ENCODE measurements at regions not wholly inside any gene's neighbourhood (a gene's known extent, or its start where the extent isn't known, plus 50 kb on each side); places are given as distances from the start of the nearest gene placed in this dataset.

- H3K27ac Mint-ChIP-seq (ENCODE audit: unreplicated experiment): no peak overlapping the region
- peaks cover 5% of the 10 kb centered on the region for H3K27me3 Mint-ChIP-seq (ENCODE audit: unreplicated experiment)
- no peak for TF ChIP-seq CTCF (IDR thresholded peaks at IDR 0.05)
- no peaks in the 10 kb centered on the region for H3K4me1 Mint-ChIP-seq (ENCODE audit: unreplicated experiment)
- no peak for DNase-seq (ENCODE audit: extremely low spot score, unreplicated experiment)
- H3K9me3 Mint-ChIP-seq (ENCODE audit: unreplicated experiment): no peaks in the 10 kb centered on the region
- H3K36me3 Mint-ChIP-seq (ENCODE audit: unreplicated experiment): no peaks in the 10 kb centered on the region
- H3K4me3 Mint-ChIP-seq (ENCODE audit: unreplicated experiment): no peak overlapping the region
Observed at GRCh38 chr11:15560689-15561467, 446.2 kb downstream of the INSC start.

- TF ChIP-seq CTCF (IDR thresholded peaks at IDR 0.05): no peak
- Mint-ChIP-seq H3K4me3 (ENCODE audit: unreplicated experiment) (no peak overlapping the region), H3K27ac (ENCODE audit: unreplicated experiment) (no peak overlapping the region), H3K4me1 (ENCODE audit: unreplicated experiment) (no peaks in the 10 kb centered on the region), H3K27me3 (ENCODE audit: unreplicated experiment) (peaks cover 5% of the 10 kb centered on the region), H3K9me3 (ENCODE audit: unreplicated experiment) (no peaks in the 10 kb centered on the region), H3K36me3 (ENCODE audit: unreplicated experiment) (no peaks in the 10 kb centered on the region)
- DNase-seq (ENCODE audit: extremely low spot score, unreplicated experiment): no peak
Observed at GRCh38 chr11:15562230-15562629, 447.5 kb downstream of the INSC start.

GRCh38 chr11:15563054-15563453, 448.3 kb downstream of the INSC start:
- Mint-ChIP-seq H3K4me3 (ENCODE audit: unreplicated experiment) (no peak overlapping the region), H3K27ac (ENCODE audit: unreplicated experiment) (no peak overlapping the region), H3K9me3 (ENCODE audit: unreplicated experiment) (no peaks in the 10 kb centered on the region), H3K4me1 (ENCODE audit: unreplicated experiment) (no peaks in the 10 kb centered on the region), H3K36me3 (ENCODE audit: unreplicated experiment) (no peaks in the 10 kb centered on the region), H3K27me3 (ENCODE audit: unreplicated experiment) (peaks cover 5% of the 10 kb centered on the region)
- TF ChIP-seq CTCF (IDR thresholded peaks at IDR 0.05): no peak
- DNase-seq (ENCODE audit: extremely low spot score, unreplicated experiment): no peak

- peaks cover 2% of the 10 kb centered on the region for H3K27me3 Mint-ChIP-seq (ENCODE audit: unreplicated experiment)
Observed at GRCh38 chr11:15565880-15566279, 451.2 kb downstream of the INSC start.

More at GRCh38 chr11:15565880-15566279, 451.2 kb downstream of the INSC start:
- DNase-seq (ENCODE audit: extremely low spot score, unreplicated experiment): no peak
- no peaks in the 10 kb centered on the region for H3K36me3 Mint-ChIP-seq (ENCODE audit: unreplicated experiment)
- TF ChIP-seq CTCF (IDR thresholded peaks at IDR 0.05): no peak
- no peak overlapping the region for H3K4me3 Mint-ChIP-seq (ENCODE audit: unreplicated experiment)
- no peaks in the 10 kb centered on the region for H3K4me1 Mint-ChIP-seq (ENCODE audit: unreplicated experiment)
- H3K9me3 Mint-ChIP-seq (ENCODE audit: unreplicated experiment): no peaks in the 10 kb centered on the region
- H3K27ac Mint-ChIP-seq (ENCODE audit: unreplicated experiment): no peak overlapping the region

All from osteocyte (in vitro differentiated cells).